ENCODE measurements at regions not wholly inside any gene's neighbourhood (a gene's known extent, or its start where the extent isn't known, plus 50 kb on each side); places are given as distances from the start of the nearest gene placed in this dataset.

GRCh38 chr6:797479-798077 lies 104.6 kb upstream of the EXOC2 start:
- Histone ChIP-seq H3K36me3 (replicated peaks; ENCODE audit: insufficient read depth, low read depth) (no peaks in the 10 kb centered on the region), H3K9me2 (replicated peaks; ENCODE audit: insufficient read depth) (no peaks in the 10 kb centered on the region), H3K9me3 (ENCODE audit: low read depth) (no peaks in the 10 kb centered on the region), H2AFZ (no peak overlapping the region), H4K20me1 (ENCODE audit: insufficient read depth, poor library complexity, severe bottlenecking) (no peaks in the 10 kb centered on the region), H3K27ac (no peak overlapping the region), H3K4me3 (no peak overlapping the region), H3K27me3 (peaks cover 28% of the 10 kb centered on the region), H3K79me2 (no peaks in the 10 kb centered on the region), H3K4me1 (ENCODE audit: insufficient read depth) (no peaks in the 10 kb centered on the region), H3K4me2 (no peak overlapping the region)
- TF ChIP-seq EZH2phosphoT487 (IDR thresholded peaks at IDR 0.05; ENCODE audit: low read depth, severe bottlenecking, unreplicated experiment) (no peak), CTCF (IDR thresholded peaks at IDR 0.05; ENCODE audit: poor library complexity) (peak; percentile 86), EZH2 (IDR thresholded peaks at IDR 0.05; ENCODE audit: borderline replicate concordance) (no peak)
- WGBS (ENCODE audit: low lambda C conversion rate, missing lambda C conversion rate): 25% methylated on average over 5 of the region's 5 CpGs
- DNase-seq (ENCODE audit: low spot score): peak; percentile 77

- Histone ChIP-seq H3K4me2 (peak overlapping the region; percentile 46), H3K4me3 (no peak overlapping the region), H3K4me1 (ENCODE audit: insufficient read depth) (no peaks in the 10 kb centered on the region), H3K27me3 (peaks cover 28% of the 10 kb centered on the region), H3K79me2 (no peaks in the 10 kb centered on the region), H3K9me2 (replicated peaks; ENCODE audit: insufficient read depth) (no peaks in the 10 kb centered on the region), H3K27ac (peak overlapping the region; percentile 66), H3K36me3 (replicated peaks; ENCODE audit: insufficient read depth, low read depth) (no peaks in the 10 kb centered on the region), H2AFZ (no peak overlapping the region), H4K20me1 (ENCODE audit: insufficient read depth, poor library complexity, severe bottlenecking) (no peaks in the 10 kb centered on the region), H3K9me3 (ENCODE audit: low read depth) (no peaks in the 10 kb centered on the region)
- no peak for DNase-seq (ENCODE audit: low spot score)
- WGBS (ENCODE audit: low lambda C conversion rate, missing lambda C conversion rate): 37% methylated on average over 11 of the region's 11 CpGs
- TF ChIP-seq CTCF (IDR thresholded peaks at IDR 0.05; ENCODE audit: poor library complexity): no peak
- no peak for TF ChIP-seq EZH2 (IDR thresholded peaks at IDR 0.05; ENCODE audit: borderline replicate concordance)
- TF ChIP-seq EZH2phosphoT487 (IDR thresholded peaks at IDR 0.05; ENCODE audit: low read depth, severe bottlenecking, unreplicated experiment): no peak
Measured at GRCh38 chr6:795046-795685, 102.2 kb upstream of the EXOC2 start.

GRCh38 chr6:793261-793660 lies 100.3 kb upstream of the EXOC2 start:
- peak overlapping the region; percentile 53 for H3K4me2 ChIP-seq
- H3K27ac ChIP-seq: peak overlapping the region; percentile 80
- H2AFZ ChIP-seq: no peak overlapping the region
- TF ChIP-seq EZH2 (IDR thresholded peaks at IDR 0.05; ENCODE audit: borderline replicate concordance) (no peak), EZH2phosphoT487 (IDR thresholded peaks at IDR 0.05; ENCODE audit: low read depth, severe bottlenecking, unreplicated experiment) (no peak), CTCF (IDR thresholded peaks at IDR 0.05; ENCODE audit: poor library complexity) (no peak)
- H3K27me3 ChIP-seq: peaks cover 28% of the 10 kb centered on the region
- no peaks in the 10 kb centered on the region for H3K36me3 ChIP-seq (replicated peaks; ENCODE audit: insufficient read depth, low read depth)
- H3K4me1 ChIP-seq (ENCODE audit: insufficient read depth): no peaks in the 10 kb centered on the region
- H3K9me3 ChIP-seq (ENCODE audit: low read depth): no peaks in the 10 kb centered on the region
- no peaks in the 10 kb centered on the region for H3K79me2 ChIP-seq
- no peaks in the 10 kb centered on the region for H3K9me2 ChIP-seq (replicated peaks; ENCODE audit: insufficient read depth)
- no peak overlapping the region for H3K4me3 ChIP-seq
- WGBS (ENCODE audit: low lambda C conversion rate, missing lambda C conversion rate): 63% methylated on average over 13 of the region's 13 CpGs
- H4K20me1 ChIP-seq (ENCODE audit: insufficient read depth, poor library complexity, severe bottlenecking): no peaks in the 10 kb centered on the region
- DNase-seq (ENCODE audit: low spot score): no peak

Measured in hepatocyte (in vitro differentiated cells).